Effector memory CD8-positive, alpha-beta T cell (primary cell): ENCODE measurements at regions not wholly inside any gene's neighbourhood (a gene's known extent, or its start where the extent isn't known, plus 50 kb on each side); places are given as distances from the start of the nearest gene placed in this dataset.
"Not testable (repeated sequence)": the region's sequence is repeated elsewhere in the genome, so short reads cannot be mapped to it uniquely, and the experiment has no call there.

Source experiments
- ATAC-seq: fragments of 150-1000 bp; cut with Tn5 transposase; replicated peaks from 2 replicates; pipeline ENCODE4 v1.10.0; 2021; ENCODE audit warnings: mild to moderate bottlenecking, moderate library complexity
- DNase-seq, 3 experiments: peaks; one replicate each; pipeline ENCODE4 v3.0.0; 2021
- H3K27ac Mint-ChIP-seq, 2 donors: one replicate each; pipeline ENCODE4 v1.8.0; 2022; ENCODE audit warnings: mild to moderate bottlenecking in 2 of 2, mixed read lengths in 2 of 2, moderate library complexity in 2 of 2
- H3K27me3 Mint-ChIP-seq, 2 donors: one replicate each; pipeline ENCODE4 v1.8.0; 2022; ENCODE audit warnings: mixed read lengths in 2 of 2
- H3K36me3 Mint-ChIP-seq: one replicate; pipeline ENCODE4 v1.8.0; 2022; ENCODE audit warnings: mild to moderate bottlenecking, moderate library complexity, mixed read lengths; ENCODE audit not compliant: insufficient read depth
- H3K4me1 Mint-ChIP-seq, 2 donors: one replicate each; pipeline ENCODE4 v1.8.0; 2022; ENCODE audit warnings: low read depth in 2 of 2, mixed read lengths in 2 of 2
- H3K4me3 Mint-ChIP-seq, 2 donors: one replicate each; pipeline ENCODE4 v1.8.0; 2022; ENCODE audit warnings: mild to moderate bottlenecking in 2 of 2, mixed read lengths in 2 of 2, moderate library complexity in 2 of 2
- H3K9me3 Mint-ChIP-seq, 2 donors: one replicate each; pipeline ENCODE4 v1.8.0; 2022; ENCODE audit warnings: mixed read lengths in 2 of 2

- H3K36me3 Mint-ChIP-seq, result no peaks in the 10 kb centered on the region
- ATAC-seq, result no peak
- no peak overlapping the region for H3K4me3 Mint-ChIP-seq
- no peaks in the 10 kb centered on the region for H3K4me1 Mint-ChIP-seq
- no peak for DNase-seq
- no peaks in the 10 kb centered on the region for H3K9me3 Mint-ChIP-seq
- H3K27ac Mint-ChIP-seq, result no peak overlapping the region
- peaks cover 0 to 10% of the 10 kb centered on the region in 2 donors for H3K27me3 Mint-ChIP-seq
These were observed 73.3 kb downstream of the OLFM4 start for GRCh38 chr13:53101883-53102282.

- ATAC-seq, result no peak
- no peak for DNase-seq
- Mint-ChIP-seq H3K27ac (no peak overlapping the region), H3K27me3 (peaks cover 0 to 7% of the 10 kb centered on the region in 2 donors), H3K36me3 (no peaks in the 10 kb centered on the region), H3K9me3 (peaks cover 0 to under 1% of the 10 kb centered on the region in 2 donors), H3K4me1 (no peaks in the 10 kb centered on the region), H3K4me3 (no peak overlapping the region)
These were observed 75.5 kb downstream of the OLFM4 start for GRCh38 chr13:53104136-53104535.

GRCh38 chr13:53105477-53105876, 76.9 kb downstream of the OLFM4 start:
- DNase-seq (no peak), ATAC-seq (no peak)
- Mint-ChIP-seq H3K27ac (no peak overlapping the region), H3K27me3 (no peaks in the 10 kb centered on the region), H3K36me3 (no peaks in the 10 kb centered on the region), H3K4me1 (no peaks in the 10 kb centered on the region), H3K4me3 (no peak overlapping the region), H3K9me3 (peaks cover 0 to 2% of the 10 kb centered on the region in 2 donors)

- no peaks in the 10 kb centered on the region for H3K4me1 Mint-ChIP-seq
- H3K27me3 Mint-ChIP-seq, result peaks cover 0 to 3% of the 10 kb centered on the region in 2 donors
- no peak overlapping the region for H3K4me3 Mint-ChIP-seq
- ATAC-seq, result no peak
- no peak overlapping the region for H3K27ac Mint-ChIP-seq
- no peak for DNase-seq
- peaks cover 0 to 2% of the 10 kb centered on the region in 2 donors for H3K9me3 Mint-ChIP-seq
- no peaks in the 10 kb centered on the region for H3K36me3 Mint-ChIP-seq
These were observed 77.3 kb downstream of the OLFM4 start for GRCh38 chr13:53105890-53106289.

GRCh38 chr13:53110181-53110580, 81.6 kb downstream of the OLFM4 start:
- Mint-ChIP-seq H3K36me3 (no peaks in the 10 kb centered on the region), H3K4me3 (no peak overlapping the region), H3K27me3 (peaks cover 0 to 7% of the 10 kb centered on the region in 2 donors), H3K4me1 (no peaks in the 10 kb centered on the region), H3K9me3 (peaks cover 0 to 3% of the 10 kb centered on the region in 2 donors), H3K27ac (no peak overlapping the region)
- ATAC-seq (no peak), DNase-seq (no peak)

GRCh38 chr13:53110614-53111013, 82.0 kb downstream of the OLFM4 start:
- Mint-ChIP-seq H3K9me3 (peaks cover 0 to 3% of the 10 kb centered on the region in 2 donors), H3K27ac (no peak overlapping the region), H3K36me3 (no peaks in the 10 kb centered on the region), H3K4me1 (no peaks in the 10 kb centered on the region), H3K4me3 (no peak overlapping the region), H3K27me3 (peaks cover 0 to 7% of the 10 kb centered on the region in 2 donors)
- ATAC-seq (no peak), DNase-seq (no peak)

- no peak for ATAC-seq
- no peak for DNase-seq
- Mint-ChIP-seq H3K27ac (no peak overlapping the region), H3K4me1 (no peaks in the 10 kb centered on the region), H3K4me3 (no peak overlapping the region), H3K27me3 (peaks cover 0 to 7% of the 10 kb centered on the region in 2 donors), H3K9me3 (peaks cover 3 to 12% of the 10 kb centered on the region in 2 donors), H3K36me3 (no peaks in the 10 kb centered on the region)
These were observed 83.9 kb downstream of the OLFM4 start for GRCh38 chr13:53112522-53112921.

- H3K4me1 Mint-ChIP-seq, H3K27me3 Mint-ChIP-seq, H3K27ac Mint-ChIP-seq, H3K4me3 Mint-ChIP-seq, ATAC-seq, H3K36me3 Mint-ChIP-seq, DNase-seq: not testable (repeated sequence)
- H3K9me3 Mint-ChIP-seq, result peaks cover 4 to 12% of the 10 kb centered on the region in 2 donors
These were observed 88.4 kb downstream of the OLFM4 start for GRCh38 chr13:53117048-53117447.

- DNase-seq (no peak), ATAC-seq (no peak)
- no peaks in the 10 kb centered on the region for H3K4me1 Mint-ChIP-seq
- peaks cover 2 to 12% of the 10 kb centered on the region in 2 donors for H3K9me3 Mint-ChIP-seq
- no peaks in the 10 kb centered on the region for H3K27me3 Mint-ChIP-seq
- peaks cover 3% of the 10 kb centered on the region for H3K36me3 Mint-ChIP-seq
- H3K4me3 Mint-ChIP-seq, result no peak overlapping the region
- H3K27ac Mint-ChIP-seq, result no peak overlapping the region
These were observed 92.6 kb downstream of the OLFM4 start for GRCh38 chr13:53121131-53121773.

- ATAC-seq (no peak), DNase-seq (no peak)
- Mint-ChIP-seq H3K9me3 (peaks cover 2 to 6% of the 10 kb centered on the region in 2 donors), H3K27me3 (no peaks in the 10 kb centered on the region), H3K4me3 (no peak overlapping the region), H3K36me3 (peaks cover 3% of the 10 kb centered on the region), H3K4me1 (no peaks in the 10 kb centered on the region), H3K27ac (no peak overlapping the region)
These were observed 93.3 kb downstream of the OLFM4 start for GRCh38 chr13:53121919-53122318.

- H3K9me3 Mint-ChIP-seq, result peaks cover 7% of the 10 kb centered on the region in 2 donors
- DNase-seq, result no peak
- no peaks in the 10 kb centered on the region for H3K4me1 Mint-ChIP-seq
- no peak for ATAC-seq
- no peak overlapping the region for H3K27ac Mint-ChIP-seq
- peaks cover 3% of the 10 kb centered on the region for H3K36me3 Mint-ChIP-seq
- H3K4me3 Mint-ChIP-seq, result no peak overlapping the region
- no peaks in the 10 kb centered on the region for H3K27me3 Mint-ChIP-seq
These were observed 94.9 kb downstream of the OLFM4 start for GRCh38 chr13:53123536-53123935.

GRCh38 chr13:53124623-53125022, 96.0 kb downstream of the OLFM4 start:
- Mint-ChIP-seq H3K9me3 (peaks cover 7% of the 10 kb centered on the region in 2 donors), H3K4me1 (no peaks in the 10 kb centered on the region), H3K27me3 (no peaks in the 10 kb centered on the region), H3K36me3 (peaks cover 5% of the 10 kb centered on the region), H3K27ac (no peak overlapping the region), H3K4me3 (no peak overlapping the region)
- DNase-seq (no peak), ATAC-seq (no peak)

GRCh38 chr13:53126841-53127245, 98.2 kb downstream of the OLFM4 start:
- Mint-ChIP-seq H3K27ac (no peak overlapping the region), H3K36me3 (peaks cover 2% of the 10 kb centered on the region), H3K9me3 (peaks cover 5 to 7% of the 10 kb centered on the region in 2 donors), H3K4me1 (no peaks in the 10 kb centered on the region), H3K27me3 (no peaks in the 10 kb centered on the region), H3K4me3 (no peak overlapping the region)
- DNase-seq, result no peak
- ATAC-seq, result no peak

- H3K27me3 Mint-ChIP-seq, result no peaks in the 10 kb centered on the region
- H3K4me1 Mint-ChIP-seq, result no peaks in the 10 kb centered on the region
- DNase-seq, result no peak
- no peak overlapping the region for H3K27ac Mint-ChIP-seq
- H3K9me3 Mint-ChIP-seq, result peaks cover 5 to 7% of the 10 kb centered on the region in 2 donors
- no peak overlapping the region for H3K4me3 Mint-ChIP-seq
- ATAC-seq, result no peak
- H3K36me3 Mint-ChIP-seq, result peaks cover 2% of the 10 kb centered on the region
These were observed 98.8 kb downstream of the OLFM4 start for GRCh38 chr13:53127373-53127772.
